ENCODE measurements at regions not wholly inside any gene's neighbourhood (a gene's known extent, or its start where the extent isn't known, plus 50 kb on each side); places are given as distances from the start of the nearest gene placed in this dataset.
A peak's percentile ranks its signal among the peaks of the same experiment; 100 is the strongest.

GRCh38 chr2:238963161-238963970 is 115.5 kb downstream of the TWIST2 start:
- no peaks in the 10 kb centered on the region for H3K9me3 Mint-ChIP-seq
- DNase-seq: no peak
- H3K27ac Mint-ChIP-seq: no peak overlapping the region
- H3K4me1 Mint-ChIP-seq: no peaks in the 10 kb centered on the region
- no peaks in the 10 kb centered on the region for H3K36me3 Mint-ChIP-seq
- no peak overlapping the region for H3K4me3 Mint-ChIP-seq
- peaks cover 28% of the 10 kb centered on the region for H3K27me3 Mint-ChIP-seq

GRCh38 chr2:238963971-238964328 is 116.1 kb downstream of the TWIST2 start:
- H3K27me3 Mint-ChIP-seq: peaks cover 26% of the 10 kb centered on the region
- DNase-seq: no peak
- H3K4me1 Mint-ChIP-seq: no peaks in the 10 kb centered on the region

DNA sequence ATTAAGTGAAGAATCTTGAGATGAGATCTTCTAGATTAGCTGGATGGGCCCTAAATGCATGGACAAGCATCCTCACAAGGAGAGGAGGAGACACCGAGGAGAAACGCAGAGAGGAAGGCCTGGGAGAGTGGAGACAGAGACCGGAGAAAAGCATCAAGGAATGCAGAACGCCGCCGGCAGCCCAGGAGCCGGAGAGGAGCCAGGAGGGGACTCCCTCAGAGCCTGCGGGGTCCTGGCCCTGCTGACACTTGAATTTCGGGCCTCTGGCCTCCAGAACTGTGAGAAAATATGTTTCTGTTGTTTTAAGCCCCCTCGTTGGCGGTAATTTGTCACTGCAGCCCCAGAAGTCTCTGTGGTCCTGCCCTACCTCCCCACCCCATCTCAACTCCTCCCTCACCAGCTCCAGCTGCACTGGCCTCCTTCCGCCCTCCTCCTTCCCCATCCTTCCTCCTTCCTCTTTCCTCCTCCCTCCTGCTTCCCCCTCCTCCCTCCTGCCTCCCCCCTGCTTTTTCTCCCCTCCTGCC is 116.7 kb downstream of the TWIST2 start:
- H3K36me3 Mint-ChIP-seq: no peaks in the 10 kb centered on the region

More at GRCh38 chr2:238963971-238964328, 116.1 kb downstream of the TWIST2 start:
- no peaks in the 10 kb centered on the region for H3K9me3 Mint-ChIP-seq
- no peak overlapping the region for H3K27ac Mint-ChIP-seq
- H3K4me3 Mint-ChIP-seq: no peak overlapping the region
- no peaks in the 10 kb centered on the region for H3K36me3 Mint-ChIP-seq

DNA sequence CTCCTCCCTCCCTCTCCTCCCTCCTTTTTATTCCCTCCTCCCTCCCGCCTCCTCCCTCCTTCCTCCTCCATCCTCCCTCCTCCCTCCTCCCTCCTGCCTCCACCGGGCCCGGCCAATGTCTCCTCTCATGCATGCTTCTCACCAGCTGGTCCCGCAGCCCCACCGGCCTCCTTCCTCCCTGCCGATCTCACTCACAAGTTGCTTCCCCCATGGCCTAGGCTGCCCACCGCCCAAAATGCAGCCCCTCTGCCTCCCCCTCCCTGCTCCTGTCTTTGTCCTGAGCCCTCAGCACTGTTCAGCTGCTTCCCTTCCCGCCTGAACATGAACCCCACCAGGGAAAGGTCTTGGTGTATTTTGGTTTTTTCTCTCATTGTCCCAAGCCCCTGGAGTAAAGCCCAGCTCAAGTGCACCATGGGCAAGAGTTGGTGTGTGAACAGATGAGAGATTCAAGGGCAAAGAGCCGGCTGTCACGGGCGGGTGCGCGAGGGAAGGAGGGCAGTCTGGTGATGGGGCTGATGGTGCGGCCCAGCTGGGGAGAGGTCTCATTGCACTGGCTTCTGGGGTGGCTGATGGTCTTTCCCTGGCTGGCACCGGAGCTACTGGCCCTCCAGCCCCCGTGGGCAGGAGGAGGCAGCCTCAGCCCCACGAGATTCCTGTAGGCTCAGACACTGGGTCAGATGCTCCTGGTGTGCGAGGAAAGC is 117.6 kb downstream of the TWIST2 start:
- no peak overlapping the region for H3K27ac Mint-ChIP-seq

More for the DNA sequence above, 116.7 kb downstream of the TWIST2 start:
- DNase-seq: no peak
- H3K4me1 Mint-ChIP-seq: no peaks in the 10 kb centered on the region
- H3K27ac Mint-ChIP-seq: no peak overlapping the region
- no peak overlapping the region for H3K4me3 Mint-ChIP-seq
- no peaks in the 10 kb centered on the region for H3K9me3 Mint-ChIP-seq
- H3K27me3 Mint-ChIP-seq: peaks cover 26% of the 10 kb centered on the region

GRCh38 chr2:238966072-238966937 is 118.4 kb downstream of the TWIST2 start:
- H3K36me3 Mint-ChIP-seq: no peaks in the 10 kb centered on the region
- H3K4me1 Mint-ChIP-seq: no peaks in the 10 kb centered on the region
- no peak overlapping the region for H3K27ac Mint-ChIP-seq
- H3K27me3 Mint-ChIP-seq: peaks cover 25% of the 10 kb centered on the region
- no peak for DNase-seq
- no peak overlapping the region for H3K4me3 Mint-ChIP-seq
- no peaks in the 10 kb centered on the region for H3K9me3 Mint-ChIP-seq

More for the DNA sequence above, 117.6 kb downstream of the TWIST2 start:
- Mint-ChIP-seq H3K36me3 (no peaks in the 10 kb centered on the region), H3K4me1 (no peaks in the 10 kb centered on the region), H3K9me3 (no peaks in the 10 kb centered on the region), H3K27me3 (peaks cover 27% of the 10 kb centered on the region), H3K4me3 (no peak overlapping the region)
- no peak for DNase-seq

- Mint-ChIP-seq H3K36me3 (no peaks in the 10 kb centered on the region), H3K4me3 (no peak overlapping the region), H3K4me1 (no peaks in the 10 kb centered on the region), H3K9me3 (no peaks in the 10 kb centered on the region), H3K27me3 (peaks cover 22% of the 10 kb centered on the region), H3K27ac (no peak overlapping the region)
- DNase-seq: no peak
These were observed 119.4 kb downstream of the TWIST2 start for GRCh38 chr2:238967031-238967977.

DNA sequence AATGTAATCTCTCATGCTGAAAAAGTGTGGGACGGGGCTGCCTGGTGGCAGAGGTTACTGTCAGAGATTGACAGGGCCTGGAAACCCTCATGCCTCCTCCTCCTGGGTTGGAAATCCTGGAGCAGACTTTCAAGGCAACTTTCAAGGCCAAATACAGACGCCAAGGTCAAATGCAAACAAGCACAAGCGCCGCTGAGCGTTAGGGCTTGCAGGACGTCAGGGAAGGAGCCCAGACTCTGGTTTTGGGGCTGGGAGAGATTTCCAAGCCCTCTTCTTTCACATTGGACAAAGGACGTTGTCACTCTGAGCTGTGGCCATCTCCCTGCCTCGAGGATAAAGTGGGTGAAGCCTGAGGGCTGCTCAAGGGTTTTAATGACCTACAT is 120.1 kb downstream of the TWIST2 start:
- Mint-ChIP-seq H3K4me3 (no peak overlapping the region), H3K36me3 (no peaks in the 10 kb centered on the region), H3K27ac (no peak overlapping the region), H3K9me3 (no peaks in the 10 kb centered on the region), H3K27me3 (peaks cover 24% of the 10 kb centered on the region), H3K4me1 (no peaks in the 10 kb centered on the region)
- DNase-seq: no peak

GRCh38 chr2:238968616-238969384 is 120.9 kb downstream of the TWIST2 start:
- Mint-ChIP-seq H3K27ac (no peak overlapping the region), H3K27me3 (peaks cover 20% of the 10 kb centered on the region), H3K36me3 (no peaks in the 10 kb centered on the region), H3K4me1 (no peaks in the 10 kb centered on the region), H3K9me3 (no peaks in the 10 kb centered on the region), H3K4me3 (no peak overlapping the region)
- DNase-seq: no peak

GRCh38 chr2:238969857-238970256 is 122.0 kb downstream of the TWIST2 start:
- Mint-ChIP-seq H3K27ac (no peak overlapping the region), H3K9me3 (no peaks in the 10 kb centered on the region), H3K4me1 (no peaks in the 10 kb centered on the region), H3K27me3 (peaks cover 20% of the 10 kb centered on the region), H3K4me3 (no peak overlapping the region), H3K36me3 (no peaks in the 10 kb centered on the region)
- DNase-seq: no peak

- no peak overlapping the region for H3K4me3 Mint-ChIP-seq
- peak; percentile 45 for DNase-seq
- H3K9me3 Mint-ChIP-seq: peaks cover 7% of the 10 kb centered on the region
- H3K27ac Mint-ChIP-seq: no peak overlapping the region
- no peaks in the 10 kb centered on the region for H3K4me1 Mint-ChIP-seq
- H3K27me3 Mint-ChIP-seq: peaks cover 20% of the 10 kb centered on the region
- H3K36me3 Mint-ChIP-seq: no peaks in the 10 kb centered on the region
These were observed 122.7 kb downstream of the TWIST2 start for GRCh38 chr2:238970553-238971081.

DNA sequence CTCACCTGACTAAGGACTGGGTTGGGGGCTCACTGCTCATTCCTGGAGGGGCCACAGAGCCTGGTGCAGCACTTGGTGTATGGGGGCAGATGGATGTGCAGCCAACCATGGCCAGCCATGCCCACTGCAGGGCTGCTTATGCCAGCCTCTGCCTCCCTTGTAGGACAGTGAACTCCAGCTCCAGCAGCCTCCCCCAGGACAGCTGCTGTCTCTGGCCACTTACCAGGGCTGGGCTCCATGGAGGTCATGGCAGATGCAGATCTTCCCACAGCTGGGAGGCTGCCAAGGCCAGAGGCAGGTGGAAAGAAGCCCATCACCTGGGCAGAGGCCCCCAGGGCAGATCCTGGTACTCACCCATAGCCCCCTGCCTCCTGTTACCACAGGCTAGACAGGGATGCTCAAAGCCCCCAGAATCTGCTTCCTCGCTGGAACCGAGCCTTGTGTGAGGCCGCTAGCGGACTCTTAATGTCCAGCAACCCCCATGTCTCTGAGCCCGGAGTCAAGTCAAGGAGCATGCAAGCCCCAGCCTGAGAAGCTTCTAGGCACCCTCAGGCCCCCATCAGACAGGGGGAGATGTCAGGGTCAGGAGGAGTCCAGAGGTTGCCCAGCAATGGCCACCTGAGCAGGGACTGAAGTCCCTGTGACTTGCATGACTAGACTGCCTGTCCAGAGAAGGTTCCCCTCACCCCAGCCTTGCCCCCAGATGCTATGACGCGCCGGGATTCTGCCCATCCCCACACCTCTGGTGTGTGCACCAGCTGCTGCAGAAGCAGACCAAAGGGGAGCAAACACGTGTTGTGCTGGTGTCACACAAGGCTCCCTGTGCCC is 123.6 kb downstream of the TWIST2 start:
- Mint-ChIP-seq H3K36me3 (no peaks in the 10 kb centered on the region), H3K9me3 (peaks cover 10% of the 10 kb centered on the region), H3K4me1 (no peaks in the 10 kb centered on the region), H3K27me3 (peaks cover 20% of the 10 kb centered on the region), H3K4me3 (no peak overlapping the region), H3K27ac (no peak overlapping the region)
- DNase-seq: no peak

DNA sequence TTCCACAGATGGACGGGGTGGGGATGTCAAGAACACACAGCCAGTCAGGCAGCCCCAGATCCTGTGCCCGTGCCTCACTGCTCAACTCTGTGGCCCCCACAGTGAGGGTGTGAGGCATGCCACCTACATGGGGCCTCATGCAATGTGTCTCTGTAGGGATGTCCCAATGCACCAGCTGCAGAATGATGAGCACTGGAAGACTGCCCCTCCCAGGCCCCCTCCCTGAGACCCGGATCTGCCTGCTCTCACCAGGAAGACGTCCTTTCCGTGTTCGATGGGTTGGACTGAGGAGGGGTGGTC is 124.2 kb downstream of the TWIST2 start:
- H3K4me3 Mint-ChIP-seq: no peak overlapping the region
- peaks cover 24% of the 10 kb centered on the region for H3K27me3 Mint-ChIP-seq
- no peak for DNase-seq
- H3K4me1 Mint-ChIP-seq: no peaks in the 10 kb centered on the region
- no peak overlapping the region for H3K27ac Mint-ChIP-seq
- peaks cover 10% of the 10 kb centered on the region for H3K9me3 Mint-ChIP-seq
- H3K36me3 Mint-ChIP-seq: no peaks in the 10 kb centered on the region

Measured in activated naive CD8-positive, alpha-beta T cell treated with anti-CD3 and anti-CD28 coated beads for 36 hours (primary cell).